Endothelial cell of umbilical vein (primary cell): ENCODE measurements at regions not wholly inside any gene's neighbourhood (a gene's known extent, or its start where the extent isn't known, plus 50 kb on each side); places are given as distances from the start of the nearest gene placed in this dataset.

Source experiments
- BruUV-seq: library from RNA; stranded (reverse); fragments of 400-500 nt; replicated peaks from 2 replicates; lab custom pipeline; 2021; lab: Mats Ljungman, UMichigan
- CTCF ChIA-PET: fragments of 300-600, 350-600 bp; sonication (Branson Sonifier 250); formaldehyde crosslinking; loops from one replicate; lab custom pipeline; 2021; ENCODE audit warnings: antibody characterized with exemption, inconsistent platforms; lab: Charles Lee
- POLR2A ChIA-PET: fragments of 300-600, 350-600 bp; sonication (Branson Sonifier 250); formaldehyde crosslinking; loops from one replicate; lab custom pipeline; 2021; ENCODE audit warnings: antibody characterized with exemption, inconsistent platforms; lab: Charles Lee
- DNase-seq: peaks from one replicate; pipeline ENCODE4 v3.0.0-alpha.2; 2011; ENCODE audit warnings: low read depth, low spot score
- FAIRE-seq: peaks from 2 replicates; lab custom pipeline; 2011; peaks lifted over from hg19 to GRCh38; lab: Jason Lieb, UNC
- H2AFZ ChIP-seq: 2 replicates; pipeline ENCODE4 v1.6.0; 2012; ENCODE audit warnings: low read depth, low read length, control low read depth, inconsistent platforms
- H3K27ac ChIP-seq: 2 replicates; pipeline ENCODE4 v1.5.1; 2011; ENCODE audit warnings: low read depth, mild to moderate bottlenecking, control low read depth, low read length, moderate library complexity; ENCODE audit not compliant: insufficient read depth
- H3K27me3 ChIP-seq, 2 experiments: 2 replicates each; pipeline versions ENCODE4 v1.6.0 to v1.6.1; 2011; ENCODE audit warnings: low read length in 2 of 2, mixed read lengths in 1 of 2; ENCODE audit not compliant: control insufficient read depth in 2 of 2, insufficient read depth in 2 of 2
- H3K36me3 ChIP-seq, 2 experiments: 2 replicates in 1 of 2; 3 replicates in 1 of 2; pipeline ENCODE4 v1.5.1; 2011; ENCODE audit warnings: low read length in 2 of 2, mild to moderate bottlenecking in 1 of 2, moderate library complexity in 1 of 2; ENCODE audit not compliant: control insufficient read depth in 2 of 2, insufficient read depth in 2 of 2; ENCODE audit errors: extremely low read depth in 1 of 2
- H3K4me1 ChIP-seq: 3 replicates; pipeline ENCODE4 v1.5.1; 2011; ENCODE audit warnings: mild to moderate bottlenecking, low read length; ENCODE audit not compliant: control insufficient read depth, insufficient read depth; ENCODE audit errors: extremely low read depth
- H3K4me2 ChIP-seq: 2 replicates; pipeline ENCODE4 v1.6.1; 2011; ENCODE audit warnings: low read length, control low read depth, mixed read lengths; ENCODE audit not compliant: insufficient read depth
- H3K4me3 ChIP-seq, 3 experiments: fragments of 200-600 bp in 1 of 3; sonication (generic), shearing (Covaris generic) in 1 of 3; replicated peaks in 1 of 3; 2 replicates each; pipeline ENCODE4 v1.5.1; 2011 to 2016; ENCODE audit warnings: control low read depth in 3 of 3, low read length in 3 of 3, mild to moderate bottlenecking in 2 of 3, inconsistent platforms in 1 of 3, low read depth in 1 of 3, moderate library complexity in 1 of 3; ENCODE audit not compliant: insufficient read depth in 1 of 3
- H3K79me2 ChIP-seq: 2 replicates; pipeline ENCODE4 v1.6.0; 2012; ENCODE audit warnings: low read length, inconsistent platforms; ENCODE audit not compliant: control insufficient read depth, insufficient read depth
- H3K9ac ChIP-seq: replicated peaks from 2 replicates; pipeline ENCODE3; 2011; ENCODE audit warnings: low read length, control low read depth; ENCODE audit not compliant: insufficient read depth; ENCODE audit errors: extremely low read depth
- H3K9me1 ChIP-seq: replicated peaks from 3 replicates; pipeline ENCODE4 v1.6.0; 2011; ENCODE audit warnings: mild to moderate bottlenecking, low read length; ENCODE audit not compliant: control insufficient read depth, insufficient read depth; ENCODE audit errors: extremely low read depth
- H3K9me3 ChIP-seq: replicated peaks from 2 replicates; pipeline ENCODE4 v1.5.1; 2012; ENCODE audit warnings: low read length, inconsistent platforms; ENCODE audit not compliant: control insufficient read depth, insufficient read depth
- H4K20me1 ChIP-seq: replicated peaks from 2 replicates; pipeline ENCODE3; 2011; ENCODE audit warnings: mild to moderate bottlenecking, low read length; ENCODE audit not compliant: control insufficient read depth, insufficient read depth; ENCODE audit errors: extremely low read depth
- GATA2 ChIP-seq: IDR thresholded peaks from 2 replicates; pipeline ENCODE4 v1.7.0; 2011; ENCODE audit warnings: low read depth, mild to moderate bottlenecking, moderate library complexity, mixed read lengths, low read length; ENCODE audit not compliant: insufficient read length, insufficient read depth
- JUN ChIP-seq: IDR thresholded peaks from 2 replicates; pipeline ENCODE4 v1.6.1; 2011; ENCODE audit warnings: borderline replicate concordance, low read depth; ENCODE audit not compliant: insufficient read length, insufficient read depth
- MYC ChIP-seq: IDR thresholded peaks from one replicate; pipeline ENCODE4 v1.6.1; 2011; ENCODE audit warnings: mild to moderate bottlenecking, low read depth, low read length
- POLR2A ChIP-seq: IDR thresholded peaks from 2 replicates; pipeline ENCODE4 v1.6.1; 2012; ENCODE audit warnings: low read depth, mild to moderate bottlenecking, control low read depth, low read length
- dilution Hi-C: fragments of 300-500 bp; cut with MboI; formaldehyde crosslinking; loops from one replicate; pipeline ENCODE4 v1.15.0; 2019; ENCODE audit warnings: low sequenced_read_pairs; ENCODE audit not compliant: extremely low pct_ligation_motif_present
- intact Hi-C: fragments of 100-400 bp; cut with micrococcal nuclease; formaldehyde crosslinking; loops from one replicate; pipeline ENCODE4 v1.10.0; 2022
- TF ChIP-seq, protein P1 (sequence below), 2 donors: IDR thresholded peaks; 1 replicate in 1 of 2; 2 replicates in 1 of 2; pipeline ENCODE4 v1.5.1; 2011; ENCODE audit warnings: low read length in 2 of 2, mild to moderate bottlenecking in 2 of 2, moderate library complexity in 2 of 2, control low read depth in 1 of 2, inconsistent platforms in 1 of 2, low read depth in 1 of 2; ENCODE audit not compliant: insufficient read depth in 1 of 2; ENCODE audit errors: extremely low read depth in 1 of 2
- TF ChIP-seq, protein P2 (sequence below): IDR thresholded peaks from 2 replicates; pipeline ENCODE4 v1.6.1; 2011; ENCODE audit not compliant: insufficient read depth, insufficient read length

DNA sequence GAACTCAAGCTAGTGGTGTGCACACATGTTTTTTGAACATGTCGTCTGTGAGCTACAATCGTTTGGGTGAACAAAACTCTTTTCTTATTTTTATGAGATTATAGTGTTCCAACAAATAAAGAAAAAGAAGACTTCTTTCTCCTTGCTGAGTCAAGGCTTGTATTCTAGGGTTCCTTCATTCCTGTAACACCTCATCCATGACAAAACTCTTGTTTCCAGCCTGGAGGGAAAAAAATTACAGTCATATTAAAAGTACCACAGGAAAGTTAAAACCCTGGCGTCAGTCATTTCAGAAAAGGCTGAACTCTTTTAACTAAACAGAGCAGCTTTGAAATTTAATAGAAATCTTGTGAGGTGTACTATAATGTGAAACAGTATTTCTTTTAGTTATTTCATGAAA, 79.2 kb upstream of the BOD1L1 start:
- intact Hi-C loops = no loop called here
- Histone ChIP-seq H3K9ac (no peak overlapping the region), H3K4me1 (no peaks in the 10 kb centered on the region), H3K4me2 (no peak overlapping the region), H3K27ac (no peak overlapping the region), H3K36me3 (no peaks in the 10 kb centered on the region), H3K9me1 (no peaks in the 10 kb centered on the region), H4K20me1 (no peaks in the 10 kb centered on the region), H3K9me3 (no peaks in the 10 kb centered on the region), H3K79me2 (no peaks in the 10 kb centered on the region), H3K27me3 (no peaks in the 10 kb centered on the region), H2AFZ (no peak overlapping the region), H3K4me3 (no peak overlapping the region)
- ChIA-PET POLR2A (no interaction called here), CTCF (no interaction called here)
- TF ChIP-seq JUN = no peak
- no peak for TF ChIP-seq POLR2A
- TF ChIP-seq, protein P1, sequence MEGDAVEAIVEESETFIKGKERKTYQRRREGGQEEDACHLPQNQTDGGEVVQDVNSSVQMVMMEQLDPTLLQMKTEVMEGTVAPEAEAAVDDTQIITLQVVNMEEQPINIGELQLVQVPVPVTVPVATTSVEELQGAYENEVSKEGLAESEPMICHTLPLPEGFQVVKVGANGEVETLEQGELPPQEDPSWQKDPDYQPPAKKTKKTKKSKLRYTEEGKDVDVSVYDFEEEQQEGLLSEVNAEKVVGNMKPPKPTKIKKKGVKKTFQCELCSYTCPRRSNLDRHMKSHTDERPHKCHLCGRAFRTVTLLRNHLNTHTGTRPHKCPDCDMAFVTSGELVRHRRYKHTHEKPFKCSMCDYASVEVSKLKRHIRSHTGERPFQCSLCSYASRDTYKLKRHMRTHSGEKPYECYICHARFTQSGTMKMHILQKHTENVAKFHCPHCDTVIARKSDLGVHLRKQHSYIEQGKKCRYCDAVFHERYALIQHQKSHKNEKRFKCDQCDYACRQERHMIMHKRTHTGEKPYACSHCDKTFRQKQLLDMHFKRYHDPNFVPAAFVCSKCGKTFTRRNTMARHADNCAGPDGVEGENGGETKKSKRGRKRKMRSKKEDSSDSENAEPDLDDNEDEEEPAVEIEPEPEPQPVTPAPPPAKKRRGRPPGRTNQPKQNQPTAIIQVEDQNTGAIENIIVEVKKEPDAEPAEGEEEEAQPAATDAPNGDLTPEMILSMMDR (IDR thresholded peaks at IDR 0.05; ENCODE audit: extremely low read depth in 1 of 2, insufficient read depth in 1 of 2, low read depth in 1 of 2, low read length in 2 of 2) = no peak
- no peak for TF ChIP-seq GATA2
- TF ChIP-seq, protein P2, sequence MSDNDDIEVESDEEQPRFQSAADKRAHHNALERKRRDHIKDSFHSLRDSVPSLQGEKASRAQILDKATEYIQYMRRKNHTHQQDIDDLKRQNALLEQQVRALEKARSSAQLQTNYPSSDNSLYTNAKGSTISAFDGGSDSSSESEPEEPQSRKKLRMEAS = no peak
- TF ChIP-seq MYC = no peak
- no TSS peak for BruUV-seq
- dilution Hi-C loops = no loop called here
- FAIRE-seq (no peak), DNase-seq (no peak)
